ENCODE measurements at regions not wholly inside any gene's neighbourhood (a gene's known extent, or its start where the extent isn't known, plus 50 kb on each side); places are given as distances from the start of the nearest gene placed in this dataset.

DNA sequence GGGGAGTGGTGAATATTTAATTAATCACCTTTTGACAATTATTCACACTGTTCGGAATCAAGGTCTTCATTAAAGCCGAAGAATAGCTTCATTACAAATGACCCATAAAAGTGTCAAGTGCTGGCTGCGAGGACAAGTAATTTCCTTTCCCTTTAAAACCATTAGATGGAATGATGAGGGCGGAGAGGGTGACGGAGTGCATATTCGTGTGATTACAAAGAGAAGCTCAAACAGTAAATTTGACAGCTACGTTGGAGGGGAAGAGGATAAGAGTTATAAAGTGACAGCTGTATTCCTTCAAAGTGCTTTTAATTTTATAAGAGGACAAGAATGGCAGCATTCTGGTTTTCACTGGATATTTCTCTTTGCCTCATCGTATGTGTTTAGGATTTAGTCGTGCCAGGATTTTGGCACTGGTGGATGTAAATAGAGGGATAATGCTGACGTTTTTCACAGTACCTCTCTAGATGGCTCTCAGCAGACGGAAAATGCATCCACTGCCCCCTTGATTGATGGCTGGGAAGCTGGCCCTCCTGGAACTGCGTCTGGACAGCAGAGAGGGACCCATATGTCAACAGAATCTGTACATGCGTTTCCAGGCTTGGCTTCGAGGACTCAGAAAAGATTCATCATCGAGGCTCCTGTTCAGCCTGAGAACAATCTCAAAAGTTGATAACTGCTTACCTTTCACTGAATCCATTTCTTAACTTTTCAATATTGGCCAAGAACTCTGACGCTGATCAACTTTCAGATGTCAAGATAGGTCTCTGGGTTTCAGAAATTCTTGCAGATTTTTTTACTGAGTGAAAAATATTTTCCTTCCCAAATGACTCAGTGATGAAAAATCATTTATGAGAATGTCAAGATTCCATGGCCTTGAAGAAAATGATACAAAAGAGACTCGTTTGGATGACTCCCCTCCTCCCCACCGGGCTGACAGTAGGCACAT lies 50.4 kb upstream of the IRX2 start:
- no peaks in the 10 kb centered on the region for H3K9me1 ChIP-seq (ENCODE audit: control insufficient read depth, insufficient read depth, low read length)
- no peak overlapping the region for H3K4me3 ChIP-seq
- no peak overlapping the region for H3K4me2 ChIP-seq (ENCODE audit: insufficient read depth, low read length)
- no peak overlapping the region for H3K27ac ChIP-seq (ENCODE audit: extremely low read depth, low read depth, low read length)
- H3K36me3 ChIP-seq (ENCODE audit: control insufficient read depth, insufficient read depth, low read length) = no peaks in the 10 kb centered on the region
- no peak overlapping the region for H2AFZ ChIP-seq (ENCODE audit: low read depth, low read length)
- H4K20me1 ChIP-seq (replicated peaks; ENCODE audit: control insufficient read depth, insufficient read depth, low read length) = no peaks in the 10 kb centered on the region; the same call in 1 of the 2 replicates
- in situ Hi-C loops (cut with MboI) = no loop called here
- no peak overlapping the region for H3K9ac ChIP-seq (ENCODE audit: insufficient read depth in 1 of 2, low read depth in 2 of 2, low read length in 2 of 2)
- no peak for ATAC-seq
- TF ChIP-seq SMARCA5 (IDR thresholded peaks at IDR 0.05) = no peak
- TF ChIP-seq SAFB2 (IDR thresholded peaks at IDR 0.05; ENCODE audit: borderline replicate concordance, low read depth, low read length, severe bottlenecking) = no peak
- TF ChIP-seq, protein P1, sequence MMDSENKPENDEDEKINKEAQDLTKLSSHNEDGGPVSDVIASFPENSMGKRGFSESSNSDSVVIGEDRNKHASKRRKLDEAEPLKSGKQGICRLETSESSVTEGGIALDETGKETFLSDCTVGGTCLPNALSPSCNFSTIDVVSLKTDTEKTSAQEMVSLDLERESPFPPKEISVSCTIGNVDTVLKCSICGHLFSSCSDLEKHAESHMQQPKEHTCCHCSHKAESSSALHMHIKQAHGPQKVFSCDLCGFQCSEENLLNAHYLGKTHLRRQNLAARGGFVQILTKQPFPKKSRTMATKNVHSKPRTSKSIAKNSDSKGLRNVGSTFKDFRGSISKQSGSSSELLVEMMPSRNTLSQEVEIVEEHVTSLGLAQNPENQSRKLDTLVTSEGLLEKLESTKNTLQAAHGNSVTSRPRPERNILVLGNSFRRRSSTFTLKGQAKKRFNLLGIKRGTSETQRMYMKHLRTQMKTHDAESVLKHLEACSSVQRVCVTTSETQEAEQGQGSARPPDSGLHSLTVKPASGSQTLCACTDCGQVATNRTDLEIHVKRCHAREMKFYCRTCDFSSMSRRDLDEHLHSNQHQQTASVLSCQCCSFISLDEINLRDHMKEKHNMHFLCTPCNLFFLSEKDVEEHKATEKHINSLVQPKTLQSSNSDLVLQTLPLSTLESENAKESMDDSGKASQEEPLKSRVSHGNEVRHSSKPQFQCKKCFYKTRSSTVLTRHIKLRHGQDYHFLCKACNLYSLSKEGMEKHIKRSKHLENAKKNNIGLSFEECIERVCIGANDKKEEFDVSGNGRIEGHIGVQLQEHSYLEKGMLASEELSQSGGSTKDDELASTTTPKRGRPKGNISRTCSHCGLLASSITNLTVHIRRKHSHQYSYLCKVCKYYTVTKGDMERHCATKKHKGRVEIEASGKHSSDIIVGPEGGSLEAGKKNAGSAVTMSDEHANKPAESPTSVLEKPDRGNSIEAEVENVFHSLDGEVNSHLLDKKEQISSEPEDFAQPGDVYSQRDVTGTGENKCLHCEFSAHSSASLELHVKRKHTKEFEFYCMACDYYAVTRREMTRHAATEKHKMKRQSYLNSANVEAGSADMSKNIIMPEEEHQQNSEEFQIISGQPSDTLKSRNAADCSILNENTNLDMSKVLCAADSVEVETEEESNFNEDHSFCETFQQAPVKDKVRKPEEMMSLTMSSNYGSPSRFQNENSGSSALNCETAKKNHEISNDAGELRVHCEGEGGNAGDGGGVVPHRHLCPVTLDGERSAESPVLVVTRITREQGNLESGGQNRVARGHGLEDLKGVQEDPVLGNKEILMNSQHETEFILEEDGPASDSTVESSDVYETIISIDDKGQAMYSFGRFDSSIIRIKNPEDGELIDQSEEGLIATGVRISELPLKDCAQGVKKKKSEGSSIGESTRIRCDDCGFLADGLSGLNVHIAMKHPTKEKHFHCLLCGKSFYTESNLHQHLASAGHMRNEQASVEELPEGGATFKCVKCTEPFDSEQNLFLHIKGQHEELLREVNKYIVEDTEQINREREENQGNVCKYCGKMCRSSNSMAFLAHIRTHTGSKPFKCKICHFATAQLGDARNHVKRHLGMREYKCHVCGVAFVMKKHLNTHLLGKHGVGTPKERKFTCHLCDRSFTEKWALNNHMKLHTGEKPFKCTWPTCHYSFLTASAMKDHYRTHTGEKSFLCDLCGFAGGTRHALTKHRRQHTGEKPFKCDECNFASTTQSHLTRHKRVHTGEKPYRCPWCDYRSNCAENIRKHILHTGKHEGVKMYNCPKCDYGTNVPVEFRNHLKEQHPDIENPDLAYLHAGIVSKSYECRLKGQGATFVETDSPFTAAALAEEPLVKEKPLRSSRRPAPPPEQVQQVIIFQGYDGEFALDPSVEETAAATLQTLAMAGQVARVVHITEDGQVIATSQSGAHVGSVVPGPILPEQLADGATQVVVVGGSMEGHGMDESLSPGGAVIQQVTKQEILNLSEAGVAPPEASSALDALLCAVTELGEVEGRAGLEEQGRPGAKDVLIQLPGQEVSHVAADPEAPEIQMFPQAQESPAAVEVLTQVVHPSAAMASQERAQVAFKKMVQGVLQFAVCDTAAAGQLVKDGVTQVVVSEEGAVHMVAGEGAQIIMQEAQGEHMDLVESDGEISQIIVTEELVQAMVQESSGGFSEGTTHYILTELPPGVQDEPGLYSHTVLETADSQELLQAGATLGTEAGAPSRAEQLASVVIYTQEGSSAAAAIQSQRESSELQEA (IDR thresholded peaks at IDR 0.05; ENCODE audit: low read depth) = no peak
- TF ChIP-seq MBD1 (CRISPR knock-in tag; IDR thresholded peaks at IDR 0.05) = no peak
- TF ChIP-seq NR2C2 (CRISPR knock-in tag; IDR thresholded peaks at IDR 0.05) = no peak
- TF ChIP-seq NR2C2 (tag; IDR thresholded peaks at IDR 0.05) = no peak
- no peak for TF ChIP-seq PRPF4 (IDR thresholded peaks at IDR 0.05; ENCODE audit: insufficient read depth, low read depth, low read length, poor library complexity, severe bottlenecking)
- no peak for TF ChIP-seq DNMT1 (IDR thresholded peaks at IDR 0.05)
- no peak for TF ChIP-seq HDAC3 (IDR thresholded peaks at IDR 0.05; ENCODE audit: borderline replicate concordance, partially characterized antibody)
- TF ChIP-seq GABPB1 (CRISPR knock-in tag; IDR thresholded peaks at IDR 0.05) = no peak
- no peak for TF ChIP-seq MEF2D (tag; conservative IDR thresholded peaks at IDR 0.05; ENCODE audit: low read depth)
- TF ChIP-seq ERF (CRISPR knock-in tag; IDR thresholded peaks at IDR 0.05) = no peak
- no peaks in the 10 kb centered on the region for H3K79me2 ChIP-seq (ENCODE audit: control insufficient read depth, insufficient read depth, low read length)
- H3K9me3 ChIP-seq (replicated peaks; ENCODE audit: control insufficient read depth, insufficient read depth, low read depth, low read length) = no peaks in the 10 kb centered on the region
- DNase-seq (ENCODE audit: extremely low read depth in 1 of 4, low spot score in 3 of 4) = no peak
- FAIRE-seq = no peak
- intact Hi-C loops (cut with micrococcal nuclease) = no loop called here
- peaks cover 0 to 4% of the 10 kb centered on the region in 2 experiments; a peak in 1 of 5 replicates for H3K27me3 ChIP-seq (ENCODE audit: control insufficient read depth in 2 of 2, insufficient read depth in 2 of 2, low read length in 2 of 2)
- no TSS peak for BruUV-seq (replicated peaks)
- no peaks in the 10 kb centered on the region for H3K4me1 ChIP-seq (replicated peaks in 1 of 2; ENCODE audit: control insufficient read depth in 2 of 2, insufficient read depth in 2 of 2, low read length in 2 of 2)
- under 1% methylated on average over 18 of the region's 18 CpGs for WGBS (ENCODE audit: insufficient coverage, low coverage, missing lambda C conversion rate)
- CTCF ChIA-PET (ENCODE audit: low intra/inter-chr PET ratio) = no interaction called here
- POLR2A ChIA-PET = no interaction called here
